ENCODE measurements at regions not wholly inside any gene's neighbourhood (a gene's known extent, or its start where the extent isn't known, plus 50 kb on each side); places are given as distances from the start of the nearest gene placed in this dataset.

- H3K9me2 ChIP-seq (ENCODE audit: insufficient read depth, low read length): no peaks in the 10 kb centered on the region
- no peak for DNase-seq (ENCODE audit: low spot score)
- TF ChIP-seq CTCF (conservative IDR thresholded peaks at IDR 0.05; ENCODE audit: low read length) (no peak), EZH2phosphoT487 (IDR thresholded peaks at IDR 0.05; ENCODE audit: borderline replicate concordance, low read depth, low read length) (no peak)
- ChIA-PET POLR2A (interaction anchor here (0.5 to 0.7 kb wide), 4 partner anchors 636 to 742 kb away, joined by 3 read pairs; no protein-coding TSS in a partner anchor), CTCF (ENCODE audit: unreplicated experiment) (no interaction called here)
- H3K9me3 ChIP-seq (ENCODE audit: low read length): no peaks in the 10 kb centered on the region
- intact Hi-C loops (cut with micrococcal nuclease; ENCODE audit: unreplicated experiment): loop anchor here (10.0 kb wide), 1 partner anchor 610 kb away; no protein-coding TSS in a partner anchor
- H3K79me2 ChIP-seq (ENCODE audit: insufficient read depth, low read depth, low read length): no peaks in the 10 kb centered on the region
- no TSS peak for BruUV-seq (replicated peaks)
- H4K20me1 ChIP-seq (ENCODE audit: insufficient read depth, low read length): no peaks in the 10 kb centered on the region
- H3K4me2 ChIP-seq (ENCODE audit: low read length): no peak overlapping the region
- H3K27ac ChIP-seq (ENCODE audit: low read depth, low read length, poor library complexity, severe bottlenecking): no peak overlapping the region
- H3K4me3 ChIP-seq (ENCODE audit: low read depth, low read length, poor library complexity, severe bottlenecking): no peak overlapping the region
- no peaks in the 10 kb centered on the region for H3K36me3 ChIP-seq (ENCODE audit: insufficient read depth, low read length)
- H2AFZ ChIP-seq (ENCODE audit: low read length): no peak overlapping the region
- H3K4me1 ChIP-seq (ENCODE audit: insufficient read depth, low read length, poor library complexity, severe bottlenecking): no peaks in the 10 kb centered on the region
Observed at GRCh38 chr5:100434815-100435214, 100.4 kb upstream of the FAM174A start.

- no TSS peak for BruUV-seq (replicated peaks)
- POLR2A ChIA-PET: interaction anchor here (0.7 kb wide), 1 partner anchor 22 kb away, joined by 3 read pairs; no protein-coding TSS in a partner anchor
- no peaks in the 10 kb centered on the region for H3K79me2 ChIP-seq (ENCODE audit: insufficient read depth, low read depth, low read length)
Observed at GRCh38 chr5:100432741-100433140, 102.4 kb upstream of the FAM174A start.

More at GRCh38 chr5:100432741-100433140, 102.4 kb upstream of the FAM174A start:
- no peaks in the 10 kb centered on the region for H3K9me3 ChIP-seq (ENCODE audit: low read length)
- no peak for TF ChIP-seq EZH2phosphoT487 (IDR thresholded peaks at IDR 0.05; ENCODE audit: borderline replicate concordance, low read depth, low read length)
- TF ChIP-seq CTCF (conservative IDR thresholded peaks at IDR 0.05; ENCODE audit: low read length): no peak
- no peak overlapping the region for H3K27ac ChIP-seq (ENCODE audit: low read depth, low read length, poor library complexity, severe bottlenecking)
- H2AFZ ChIP-seq (ENCODE audit: low read length): no peak overlapping the region
- DNase-seq (ENCODE audit: low spot score): no peak
- CTCF ChIA-PET (ENCODE audit: unreplicated experiment): no interaction called here
- no peaks in the 10 kb centered on the region for H3K36me3 ChIP-seq (ENCODE audit: insufficient read depth, low read length)
- no peaks in the 10 kb centered on the region for H3K4me1 ChIP-seq (ENCODE audit: insufficient read depth, low read length, poor library complexity, severe bottlenecking)
- intact Hi-C loops (cut with micrococcal nuclease; ENCODE audit: unreplicated experiment): loop anchor here (10.0 kb wide), 1 partner anchor 612 kb away; no protein-coding TSS in a partner anchor
- H3K4me3 ChIP-seq (ENCODE audit: low read depth, low read length, poor library complexity, severe bottlenecking): no peak overlapping the region
- H3K9me2 ChIP-seq (ENCODE audit: insufficient read depth, low read length): no peaks in the 10 kb centered on the region
- no peak overlapping the region for H3K4me2 ChIP-seq (ENCODE audit: low read length)
- H4K20me1 ChIP-seq (ENCODE audit: insufficient read depth, low read length): no peaks in the 10 kb centered on the region
